ENCODE measurements at regions not wholly inside any gene's neighbourhood (a gene's known extent, or its start where the extent isn't known, plus 50 kb on each side); places are given as distances from the start of the nearest gene placed in this dataset.

- TF ChIP-seq TEAD4 (IDR thresholded peaks at IDR 0.05) (no peak), MAX (IDR thresholded peaks at IDR 0.05) (no peak), USF1 (IDR thresholded peaks at IDR 0.05) (no peak), CEBPB (IDR thresholded peaks at IDR 0.05) (no peak), ZBTB7A (IDR thresholded peaks at IDR 0.05; ENCODE audit: low read depth) (no peak), EGR1 (IDR thresholded peaks at IDR 0.05) (no peak), NFIC (IDR thresholded peaks at IDR 0.05) (no peak)
These were observed 97.5 kb upstream of the SSBP2 start for GRCh38 chr5:81848362-81848880.

- no peak for TF ChIP-seq YY1 (IDR thresholded peaks at IDR 0.05; ENCODE audit: low read depth)
- TF ChIP-seq EP300 (IDR thresholded peaks at IDR 0.05; ENCODE audit: borderline replicate concordance) = no peak
- no peak for TF ChIP-seq TEAD4 (IDR thresholded peaks at IDR 0.05)
- no peak for TF ChIP-seq CEBPB (IDR thresholded peaks at IDR 0.05)
- no peak for TF ChIP-seq FOXM1 (IDR thresholded peaks at IDR 0.05; ENCODE audit: borderline replicate concordance, low read depth)
- no peak for TF ChIP-seq REST (IDR thresholded peaks at IDR 0.05; ENCODE audit: low read depth)
- no peak for TF ChIP-seq USF1 (IDR thresholded peaks at IDR 0.05)
- TF ChIP-seq NFIC (IDR thresholded peaks at IDR 0.05) = no peak
- TF ChIP-seq RAD21 (IDR thresholded peaks at IDR 0.05; ENCODE audit: low read depth) = no peak
- no peak for TF ChIP-seq TCF12 (IDR thresholded peaks at IDR 0.05; ENCODE audit: low read depth)
These were observed 95.4 kb upstream of the SSBP2 start for GRCh38 chr5:81846301-81846700.

GRCh38 chr5:81843845-81844244 lies 92.9 kb upstream of the SSBP2 start:
- TF ChIP-seq TEAD4 (IDR thresholded peaks at IDR 0.05) (no peak), EP300 (IDR thresholded peaks at IDR 0.05; ENCODE audit: borderline replicate concordance) (no peak), TCF12 (IDR thresholded peaks at IDR 0.05; ENCODE audit: low read depth) (no peak), CEBPB (IDR thresholded peaks at IDR 0.05) (no peak), ZBTB7A (IDR thresholded peaks at IDR 0.05; ENCODE audit: low read depth) (no peak), RAD21 (IDR thresholded peaks at IDR 0.05; ENCODE audit: low read depth) (no peak), FOXM1 (IDR thresholded peaks at IDR 0.05; ENCODE audit: borderline replicate concordance, low read depth) (no peak), EGR1 (IDR thresholded peaks at IDR 0.05) (no peak)

- TF ChIP-seq NFIC (IDR thresholded peaks at IDR 0.05) (peak; percentile 31; the same call in 1 of the 2 replicates), USF1 (IDR thresholded peaks at IDR 0.05) (no peak), EP300 (IDR thresholded peaks at IDR 0.05; ENCODE audit: borderline replicate concordance) (no peak)
These were observed 92.0 kb upstream of the SSBP2 start for GRCh38 chr5:81842795-81843398.

- TF ChIP-seq EGR1 (IDR thresholded peaks at IDR 0.05) (no peak), RAD21 (IDR thresholded peaks at IDR 0.05; ENCODE audit: low read depth) (no peak), EP300 (IDR thresholded peaks at IDR 0.05; ENCODE audit: borderline replicate concordance) (no peak), TAF1 (IDR thresholded peaks at IDR 0.05; ENCODE audit: low read depth) (no peak), ZBTB7A (IDR thresholded peaks at IDR 0.05; ENCODE audit: low read depth) (no peak), CEBPB (IDR thresholded peaks at IDR 0.05) (no peak), CREB1 (IDR thresholded peaks at IDR 0.05; ENCODE audit: low read depth) (no peak), REST (IDR thresholded peaks at IDR 0.05; ENCODE audit: low read depth) (no peak), FOXM1 (IDR thresholded peaks at IDR 0.05; ENCODE audit: borderline replicate concordance, low read depth) (no peak), NFIC (IDR thresholded peaks at IDR 0.05) (no peak), TEAD4 (IDR thresholded peaks at IDR 0.05) (no peak), TCF12 (IDR thresholded peaks at IDR 0.05; ENCODE audit: low read depth) (no peak), MAX (IDR thresholded peaks at IDR 0.05) (no peak), YY1 (IDR thresholded peaks at IDR 0.05; ENCODE audit: low read depth) (no peak), USF1 (IDR thresholded peaks at IDR 0.05) (no peak)
These were observed 88.1 kb upstream of the SSBP2 start for GRCh38 chr5:81839034-81839433.

Measured in Ishikawa (cell line).